ENCODE measurements at regions not wholly inside any gene's neighbourhood (a gene's known extent, or its start where the extent isn't known, plus 50 kb on each side); places are given as distances from the start of the nearest gene placed in this dataset.

DNA sequence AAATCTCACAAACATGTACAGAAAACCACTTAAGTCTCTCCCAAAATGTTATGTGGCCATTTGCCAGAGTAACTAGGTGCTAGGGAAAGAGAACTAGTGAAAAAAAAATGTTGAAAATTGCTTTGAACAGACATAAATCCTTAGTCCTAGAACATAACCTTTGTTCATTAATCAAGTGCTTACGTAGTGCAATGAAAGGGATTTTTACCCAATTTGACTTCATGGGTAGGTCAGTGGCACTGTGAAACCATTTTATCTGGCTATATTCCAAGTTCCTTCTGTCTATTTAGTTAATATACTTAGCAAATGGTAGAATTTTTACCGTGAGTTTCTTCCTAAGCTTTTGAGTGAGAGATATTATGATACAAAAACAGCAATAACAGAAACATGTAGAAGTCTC is 209.4 kb downstream of the DIPK2A start:
- no peaks in the 10 kb centered on the region for H3K4me1 Mint-ChIP-seq (ENCODE audit: low read depth, unreplicated experiment)
- no peaks in the 10 kb centered on the region for H3K36me3 Mint-ChIP-seq (ENCODE audit: insufficient read depth, unreplicated experiment)
- TF ChIP-seq, protein P1, sequence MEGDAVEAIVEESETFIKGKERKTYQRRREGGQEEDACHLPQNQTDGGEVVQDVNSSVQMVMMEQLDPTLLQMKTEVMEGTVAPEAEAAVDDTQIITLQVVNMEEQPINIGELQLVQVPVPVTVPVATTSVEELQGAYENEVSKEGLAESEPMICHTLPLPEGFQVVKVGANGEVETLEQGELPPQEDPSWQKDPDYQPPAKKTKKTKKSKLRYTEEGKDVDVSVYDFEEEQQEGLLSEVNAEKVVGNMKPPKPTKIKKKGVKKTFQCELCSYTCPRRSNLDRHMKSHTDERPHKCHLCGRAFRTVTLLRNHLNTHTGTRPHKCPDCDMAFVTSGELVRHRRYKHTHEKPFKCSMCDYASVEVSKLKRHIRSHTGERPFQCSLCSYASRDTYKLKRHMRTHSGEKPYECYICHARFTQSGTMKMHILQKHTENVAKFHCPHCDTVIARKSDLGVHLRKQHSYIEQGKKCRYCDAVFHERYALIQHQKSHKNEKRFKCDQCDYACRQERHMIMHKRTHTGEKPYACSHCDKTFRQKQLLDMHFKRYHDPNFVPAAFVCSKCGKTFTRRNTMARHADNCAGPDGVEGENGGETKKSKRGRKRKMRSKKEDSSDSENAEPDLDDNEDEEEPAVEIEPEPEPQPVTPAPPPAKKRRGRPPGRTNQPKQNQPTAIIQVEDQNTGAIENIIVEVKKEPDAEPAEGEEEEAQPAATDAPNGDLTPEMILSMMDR (IDR thresholded peaks at IDR 0.05; ENCODE audit: unreplicated experiment): no peak
- intact Hi-C loops (cut with micrococcal nuclease; ENCODE audit: unreplicated experiment): no loop called here
- no peak overlapping the region for H3K4me3 Mint-ChIP-seq (ENCODE audit: low read depth, unreplicated experiment)
- CTCF ChIA-PET: no interaction called here
- BruUV-seq (replicated peaks): no TSS peak
- peaks cover 12% of the 10 kb centered on the region for H3K9me3 Mint-ChIP-seq (ENCODE audit: low read depth, unreplicated experiment)
- no peaks in the 10 kb centered on the region for H3K27me3 Mint-ChIP-seq (ENCODE audit: unreplicated experiment)
- no peak for DNase-seq
- H3K27ac Mint-ChIP-seq (ENCODE audit: unreplicated experiment): no peak overlapping the region

DNA sequence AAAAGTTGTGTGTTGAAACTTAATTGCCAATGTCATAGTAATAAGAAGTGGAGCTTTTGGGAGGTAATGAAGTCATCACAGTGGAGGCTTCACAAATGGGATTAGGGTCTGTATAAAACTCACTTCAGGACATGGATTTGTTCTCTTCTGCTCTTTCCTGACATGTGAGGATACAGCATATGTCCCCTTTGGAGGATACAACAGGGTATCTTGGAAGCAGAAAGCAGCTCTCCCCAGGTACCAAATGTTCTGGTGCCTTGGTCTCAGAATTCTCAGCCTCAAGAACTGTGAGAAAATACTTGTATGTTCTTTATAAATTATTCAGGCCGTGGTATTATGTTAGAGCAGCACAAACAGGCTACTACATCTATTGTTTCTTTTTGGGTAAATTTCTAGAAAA is 210.9 kb downstream of the DIPK2A start:
- no peak overlapping the region for H3K4me3 Mint-ChIP-seq (ENCODE audit: low read depth, unreplicated experiment)
- H3K36me3 Mint-ChIP-seq (ENCODE audit: insufficient read depth, unreplicated experiment): no peaks in the 10 kb centered on the region
- no peaks in the 10 kb centered on the region for H3K4me1 Mint-ChIP-seq (ENCODE audit: low read depth, unreplicated experiment)
- CTCF ChIA-PET: no interaction called here
- no peaks in the 10 kb centered on the region for H3K27me3 Mint-ChIP-seq (ENCODE audit: unreplicated experiment)
- intact Hi-C loops (cut with micrococcal nuclease; ENCODE audit: unreplicated experiment): no loop called here
- TF ChIP-seq, protein P1 (IDR thresholded peaks at IDR 0.05; ENCODE audit: unreplicated experiment): no peak
- no peak overlapping the region for H3K27ac Mint-ChIP-seq (ENCODE audit: unreplicated experiment)
- no peak for DNase-seq
- no TSS peak for BruUV-seq (replicated peaks)
- peaks cover 14% of the 10 kb centered on the region for H3K9me3 Mint-ChIP-seq (ENCODE audit: low read depth, unreplicated experiment)

DNA sequence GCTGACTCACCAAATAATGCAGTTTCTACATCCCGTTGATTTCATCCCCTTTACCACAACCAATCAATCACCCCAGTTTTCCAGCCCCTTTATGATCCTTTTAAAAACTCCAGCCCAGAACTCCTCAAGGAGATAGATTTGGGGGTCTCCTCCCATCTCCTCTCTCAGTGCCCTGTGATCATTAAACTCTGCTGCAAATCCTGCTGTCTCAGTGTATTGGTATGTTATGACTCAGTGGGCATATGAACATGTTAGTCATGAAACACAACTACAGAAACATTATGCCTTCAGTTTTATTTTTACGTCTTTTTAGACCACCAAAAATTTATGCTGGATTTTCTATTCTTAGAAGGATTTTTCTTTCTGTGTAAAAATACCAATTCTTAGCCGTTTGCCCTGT is 213.7 kb downstream of the DIPK2A start:
- TF ChIP-seq, protein P1 (IDR thresholded peaks at IDR 0.05; ENCODE audit: unreplicated experiment): no peak
- H3K36me3 Mint-ChIP-seq (ENCODE audit: insufficient read depth, unreplicated experiment): no peaks in the 10 kb centered on the region
- H3K27ac Mint-ChIP-seq (ENCODE audit: unreplicated experiment): no peak overlapping the region
- no peaks in the 10 kb centered on the region for H3K4me1 Mint-ChIP-seq (ENCODE audit: low read depth, unreplicated experiment)
- no TSS peak for BruUV-seq (replicated peaks)
- CTCF ChIA-PET: no interaction called here
- intact Hi-C loops (cut with micrococcal nuclease; ENCODE audit: unreplicated experiment): no loop called here
- no peaks in the 10 kb centered on the region for H3K27me3 Mint-ChIP-seq (ENCODE audit: unreplicated experiment)
- no peak for DNase-seq
- peaks cover 14% of the 10 kb centered on the region for H3K9me3 Mint-ChIP-seq (ENCODE audit: low read depth, unreplicated experiment)
- H3K4me3 Mint-ChIP-seq (ENCODE audit: low read depth, unreplicated experiment): no peak overlapping the region

DNA sequence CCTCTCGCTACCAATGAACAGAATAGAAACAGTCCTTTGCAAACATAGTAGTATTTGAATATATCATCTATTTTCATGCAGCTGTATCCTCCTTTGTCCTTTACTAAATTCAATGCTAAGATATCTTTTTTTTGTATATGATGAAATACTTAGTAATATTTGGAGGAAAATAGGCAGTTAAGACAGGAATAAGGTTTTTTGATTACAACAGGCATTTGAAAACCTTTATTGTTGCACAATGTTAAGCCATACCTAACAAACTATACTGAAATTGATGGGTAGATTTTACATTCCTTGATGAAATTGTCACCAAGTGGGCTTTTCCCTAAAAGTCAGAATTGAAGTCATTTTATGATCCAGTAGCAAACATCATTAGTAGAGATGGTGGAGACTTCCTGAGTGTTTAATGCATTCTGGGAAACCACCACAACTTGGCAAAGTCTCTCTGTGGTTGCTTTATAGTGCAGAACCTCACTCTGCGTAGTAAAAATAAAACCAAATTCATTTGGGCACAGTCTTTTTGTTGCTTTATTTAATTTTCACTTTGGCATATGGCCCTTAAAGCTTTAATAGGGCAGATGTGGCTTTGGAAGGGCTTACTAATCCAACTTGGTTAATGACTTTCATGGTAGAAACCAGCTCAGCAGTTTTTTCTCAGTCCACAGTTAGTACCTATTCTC is 216.0 kb downstream of the DIPK2A start:
- Mint-ChIP-seq H3K9me3 (ENCODE audit: low read depth, unreplicated experiment) (peaks cover 14% of the 10 kb centered on the region), H3K27me3 (ENCODE audit: unreplicated experiment) (no peaks in the 10 kb centered on the region), H3K27ac (ENCODE audit: unreplicated experiment) (no peak overlapping the region), H3K4me3 (ENCODE audit: low read depth, unreplicated experiment) (no peak overlapping the region), H3K4me1 (ENCODE audit: low read depth, unreplicated experiment) (no peaks in the 10 kb centered on the region), H3K36me3 (ENCODE audit: insufficient read depth, unreplicated experiment) (no peaks in the 10 kb centered on the region)
- TF ChIP-seq, protein P1 (IDR thresholded peaks at IDR 0.05; ENCODE audit: unreplicated experiment): no peak
- intact Hi-C loops (cut with micrococcal nuclease; ENCODE audit: unreplicated experiment): no loop called here
- no TSS peak for BruUV-seq (replicated peaks)
- DNase-seq: no peak
- CTCF ChIA-PET: no interaction called here

All from Calu3 (cell line).